ENCODE measurements at regions not wholly inside any gene's neighbourhood (a gene's known extent, or its start where the extent isn't known, plus 50 kb on each side); places are given as distances from the start of the nearest gene placed in this dataset.
"Not testable (repeated sequence)": the region's sequence is repeated elsewhere in the genome, so short reads cannot be mapped to it uniquely, and the experiment has no call there.

- Mint-ChIP-seq H3K36me3 (ENCODE audit: low read depth) (no peaks in the 10 kb centered on the region), H3K27me3 (peaks cover 2% of the 10 kb centered on the region), H3K4me3 (no peak overlapping the region), H3K27ac (no peak overlapping the region), H3K9me3 (peaks cover 9% of the 10 kb centered on the region), H3K4me1 (no peaks in the 10 kb centered on the region)
- ChIA-PET POLR2A (no interaction called here), CTCF (no interaction called here)
- intact Hi-C loops (cut with micrococcal nuclease), result no loop called here
- TF ChIP-seq CTCF (IDR thresholded peaks at IDR 0.05), result no peak
- ATAC-seq (ENCODE audit: low read depth) (no peak), DNase-seq (no peak)
Observed at GRCh38 chr5:74976651-74977050, 75.7 kb downstream of the GCNT4 start.

- CTCF ChIA-PET, result no interaction called here
- Mint-ChIP-seq H3K9me3 (peaks cover 12% of the 10 kb centered on the region), H3K27me3 (peaks cover 2% of the 10 kb centered on the region), H3K36me3 (ENCODE audit: low read depth) (no peaks in the 10 kb centered on the region), H3K4me1 (no peaks in the 10 kb centered on the region), H3K4me3 (no peak overlapping the region), H3K27ac (no peak overlapping the region)
- intact Hi-C loops (cut with micrococcal nuclease), result no loop called here
- no peak for TF ChIP-seq CTCF (IDR thresholded peaks at IDR 0.05)
- POLR2A ChIA-PET, result no interaction called here
- no peak for ATAC-seq (ENCODE audit: low read depth)
- DNase-seq, result no peak
Observed at GRCh38 chr5:74975582-74975981, 76.8 kb downstream of the GCNT4 start.

GRCh38 chr5:74974451-74975091, 77.8 kb downstream of the GCNT4 start:
- H3K9me3 Mint-ChIP-seq, result peaks cover 12% of the 10 kb centered on the region
- peaks cover 2% of the 10 kb centered on the region for H3K27me3 Mint-ChIP-seq
- H3K4me3 Mint-ChIP-seq, result no peak overlapping the region
- no peaks in the 10 kb centered on the region for H3K36me3 Mint-ChIP-seq (ENCODE audit: low read depth)
- H3K27ac Mint-ChIP-seq, result no peak overlapping the region
- no peak for DNase-seq
- ATAC-seq (ENCODE audit: low read depth), result no peak
- ChIA-PET CTCF (no interaction called here), POLR2A (no interaction called here)
- no peaks in the 10 kb centered on the region for H3K4me1 Mint-ChIP-seq
- TF ChIP-seq CTCF (IDR thresholded peaks at IDR 0.05), result no peak
- intact Hi-C loops (cut with micrococcal nuclease), result no loop called here

- intact Hi-C loops (cut with micrococcal nuclease), result no loop called here
Observed at GRCh38 chr5:74973694-74974093, 78.7 kb downstream of the GCNT4 start.

GRCh38 chr5:74971947-74972460, 80.4 kb downstream of the GCNT4 start:
- ChIA-PET CTCF (no interaction called here), POLR2A (no interaction called here)
- no peak for ATAC-seq (ENCODE audit: low read depth)
- H3K27me3 Mint-ChIP-seq, result peaks cover 2% of the 10 kb centered on the region
- no peaks in the 10 kb centered on the region for H3K36me3 Mint-ChIP-seq (ENCODE audit: low read depth)
- TF ChIP-seq CTCF (IDR thresholded peaks at IDR 0.05), result no peak
- H3K4me3 Mint-ChIP-seq, result no peak overlapping the region
- intact Hi-C loops (cut with micrococcal nuclease), result no loop called here
- peaks cover 12% of the 10 kb centered on the region for H3K9me3 Mint-ChIP-seq
- DNase-seq, result no peak
- H3K4me1 Mint-ChIP-seq, result no peaks in the 10 kb centered on the region
- H3K27ac Mint-ChIP-seq, result no peak overlapping the region

More at GRCh38 chr5:74973694-74974093, 78.7 kb downstream of the GCNT4 start:
- POLR2A ChIA-PET, result no interaction called here
- H3K27me3 Mint-ChIP-seq, result peaks cover 2% of the 10 kb centered on the region
- no peak for ATAC-seq (ENCODE audit: low read depth)
- CTCF ChIA-PET, result no interaction called here
- no peaks in the 10 kb centered on the region for H3K36me3 Mint-ChIP-seq (ENCODE audit: low read depth)
- no peak overlapping the region for H3K4me3 Mint-ChIP-seq
- TF ChIP-seq CTCF (IDR thresholded peaks at IDR 0.05), result no peak
- H3K9me3 Mint-ChIP-seq, result peaks cover 12% of the 10 kb centered on the region
- no peaks in the 10 kb centered on the region for H3K4me1 Mint-ChIP-seq
- no peak overlapping the region for H3K27ac Mint-ChIP-seq
- no peak for DNase-seq

GRCh38 chr5:74970891-74971290, 81.5 kb downstream of the GCNT4 start:
- H3K27me3 Mint-ChIP-seq; ATAC-seq (ENCODE audit: low read depth); CTCF ChIA-PET; H3K36me3 Mint-ChIP-seq (ENCODE audit: low read depth); H3K27ac Mint-ChIP-seq; DNase-seq; intact Hi-C loops (cut with micrococcal nuclease); H3K4me3 Mint-ChIP-seq; H3K4me1 Mint-ChIP-seq; POLR2A ChIA-PET: not testable (repeated sequence)
- H3K9me3 Mint-ChIP-seq, result peaks cover 12% of the 10 kb centered on the region

All from activated B cell treated with CpG ODN at 0.5 μM for 24 hours (primary cell).